ENCODE measurements at regions not wholly inside any gene's neighbourhood (a gene's known extent, or its start where the extent isn't known, plus 50 kb on each side); places are given as distances from the start of the nearest gene placed in this dataset.
A peak's percentile ranks its signal among the peaks of the same experiment; 100 is the strongest.
"Not testable (repeated sequence)": the region's sequence is repeated elsewhere in the genome, so short reads cannot be mapped to it uniquely, and the experiment has no call there.

GRCh38 chr2:17362956-17363355, 155.3 kb downstream of the RAD51AP2 start:
- DNase-seq (ENCODE audit: low spot score), result no peak

- DNase-seq (ENCODE audit: low spot score), result no peak
These were observed 162.5 kb downstream of the RAD51AP2 start for GRCh38 chr2:17355608-17356329.

GRCh38 chr2:17353263-17353662, 165.0 kb downstream of the RAD51AP2 start:
- no peak for DNase-seq (ENCODE audit: low spot score)

DNA sequence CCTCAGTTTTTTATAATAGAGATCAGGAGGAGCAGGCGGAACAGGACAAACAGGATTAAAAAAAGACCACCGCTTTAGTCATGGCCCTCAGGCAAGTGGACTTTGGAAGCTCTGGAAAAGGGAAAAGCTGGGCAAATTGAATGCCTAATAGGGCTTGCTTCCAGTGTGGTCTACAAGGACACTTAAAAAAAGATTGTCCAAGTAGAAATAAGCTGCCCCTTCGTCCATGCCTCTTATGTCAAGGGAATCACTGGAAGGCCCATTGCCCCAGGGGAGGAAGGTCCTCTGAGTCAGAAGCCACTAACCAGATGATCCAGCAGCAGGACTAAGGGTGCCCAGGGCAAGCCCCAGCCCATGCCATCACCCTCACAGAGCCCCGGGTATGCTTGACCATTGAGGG, 175.5 kb downstream of the RAD51AP2 start:
- DNase-seq (ENCODE audit: low spot score), result not testable (repeated sequence)

DNA sequence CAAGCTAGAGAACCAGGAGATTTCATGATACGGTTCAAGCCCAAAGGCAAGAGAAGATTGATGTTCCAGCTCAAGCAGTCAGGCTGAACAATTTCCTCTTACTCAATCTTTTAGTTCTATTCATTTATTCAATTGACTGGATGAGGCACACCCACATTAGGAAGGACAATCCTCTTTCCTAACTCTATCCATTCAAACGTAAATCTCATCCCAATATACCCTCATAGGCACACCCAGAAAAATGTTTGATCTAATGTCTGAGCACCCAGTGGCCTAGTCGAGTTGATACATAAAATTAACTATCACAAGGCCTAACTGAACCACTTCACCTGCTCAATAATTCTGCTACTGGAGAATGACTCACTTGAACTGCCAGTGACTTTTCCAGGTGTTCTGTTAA, 180.7 kb downstream of the RAD51AP2 start:
- no peak for DNase-seq (ENCODE audit: low spot score)

- no peak for DNase-seq (ENCODE audit: low spot score)
These were observed 181.8 kb downstream of the RAD51AP2 start for GRCh38 chr2:17336458-17336857.

DNA sequence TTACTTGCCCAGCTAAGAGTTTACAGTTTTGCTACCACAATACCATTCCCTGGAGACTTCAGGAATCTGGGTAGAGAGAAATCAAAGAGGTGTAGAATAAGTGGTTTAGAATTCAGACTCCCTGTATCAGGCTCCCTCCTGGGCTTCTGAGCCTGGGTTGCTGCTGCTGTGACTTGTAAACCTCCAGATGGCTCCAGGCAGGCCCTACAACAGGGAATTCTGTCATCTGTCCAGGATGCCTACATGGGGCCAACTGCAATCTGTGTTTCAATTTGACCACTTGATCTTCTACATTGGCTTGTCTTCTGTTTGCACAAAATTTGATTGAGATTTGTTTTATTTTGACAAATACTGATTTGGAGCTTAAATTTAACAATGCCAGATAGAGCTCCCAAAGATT, 183.9 kb downstream of the RAD51AP2 start:
- no peak for DNase-seq (ENCODE audit: low spot score)

DNA sequence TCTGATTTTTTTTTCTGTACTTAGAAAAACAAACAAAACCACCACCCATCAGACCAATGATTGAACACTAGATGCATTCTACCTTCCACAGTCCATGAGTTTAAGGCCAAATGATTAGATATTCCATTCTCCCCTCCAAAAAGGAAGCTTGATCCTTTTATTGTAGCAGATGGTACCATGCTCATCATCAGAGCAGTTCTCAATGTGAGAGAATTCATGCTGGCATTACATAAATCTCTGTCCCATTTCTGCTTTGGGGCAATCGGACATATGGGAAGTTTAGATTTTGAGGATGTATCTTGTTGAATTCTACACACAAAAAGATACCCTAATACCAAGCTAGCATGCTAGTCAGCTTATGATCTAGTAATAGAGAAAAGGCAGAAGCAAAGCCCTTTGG, 186.6 kb downstream of the RAD51AP2 start:
- no peak for DNase-seq (ENCODE audit: low spot score)

DNA sequence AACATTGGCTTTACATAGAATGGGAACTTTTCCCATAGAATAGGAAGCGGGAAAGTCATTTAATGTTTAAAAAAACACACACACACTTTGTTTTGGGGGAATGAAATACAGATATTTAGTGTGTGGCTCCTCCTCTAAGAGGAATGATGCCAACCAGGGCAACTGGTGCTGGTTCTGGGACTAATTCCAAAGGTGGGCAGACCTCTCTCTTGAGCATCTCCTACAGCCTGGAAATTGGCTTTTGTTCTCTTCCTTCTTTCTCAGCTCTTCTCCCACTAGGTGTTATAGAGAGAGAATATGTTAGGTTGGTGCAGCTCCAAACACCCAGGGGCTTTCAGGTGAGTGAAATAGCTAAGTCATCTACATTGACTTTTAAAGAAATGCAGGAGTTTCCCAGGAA, 190.1 kb downstream of the RAD51AP2 start:
- no peak for DNase-seq (ENCODE audit: low spot score)

- DNase-seq (ENCODE audit: low spot score), result no peak
These were observed 190.6 kb downstream of the RAD51AP2 start for GRCh38 chr2:17327649-17328048.

GRCh38 chr2:17326717-17327116, 191.5 kb downstream of the RAD51AP2 start:
- DNase-seq (ENCODE audit: low spot score), result no peak

DNA sequence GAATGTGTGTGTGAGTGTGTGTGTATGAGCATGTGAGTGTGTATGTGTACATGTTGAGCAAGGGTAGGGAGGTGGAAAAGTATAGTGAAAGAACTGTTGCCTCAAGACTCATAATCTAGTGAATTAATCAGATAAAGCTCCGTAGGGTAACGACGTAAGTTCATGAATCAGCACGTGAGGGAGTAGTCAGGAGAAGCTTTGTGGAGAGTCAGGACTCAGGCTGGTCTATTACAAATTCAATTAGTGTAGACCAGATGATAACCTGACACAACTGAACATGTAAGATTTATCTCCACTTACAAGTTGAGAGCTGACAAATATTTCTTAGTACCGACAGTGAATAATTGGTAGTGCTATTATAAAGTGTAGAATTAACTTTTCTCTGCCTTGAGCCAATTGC, 194.5 kb downstream of the RAD51AP2 start:
- DNase-seq (ENCODE audit: low spot score), result no peak

DNA sequence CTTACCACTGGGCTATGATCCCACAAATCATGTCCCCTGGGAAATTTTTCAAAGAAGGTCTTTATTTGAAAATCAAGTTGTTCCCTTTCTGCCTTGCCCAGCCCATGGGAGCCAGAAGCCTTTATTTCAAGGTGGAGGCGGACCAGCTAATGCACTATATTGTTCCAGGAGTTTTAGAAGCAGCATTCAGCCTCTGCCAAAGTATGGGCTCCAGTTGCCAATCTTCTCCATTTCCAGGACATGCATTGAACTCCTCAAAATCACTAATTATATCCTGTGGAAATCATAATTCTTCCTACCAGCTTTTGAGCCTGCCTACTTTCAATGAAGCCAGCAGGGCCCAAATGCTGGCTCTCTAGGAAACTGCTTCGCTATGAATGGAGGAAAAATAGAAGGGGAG, 195.8 kb downstream of the RAD51AP2 start:
- no peak for DNase-seq (ENCODE audit: low spot score)

GRCh38 chr2:17319090-17319489, 199.2 kb downstream of the RAD51AP2 start:
- no peak for DNase-seq (ENCODE audit: low spot score)

DNA sequence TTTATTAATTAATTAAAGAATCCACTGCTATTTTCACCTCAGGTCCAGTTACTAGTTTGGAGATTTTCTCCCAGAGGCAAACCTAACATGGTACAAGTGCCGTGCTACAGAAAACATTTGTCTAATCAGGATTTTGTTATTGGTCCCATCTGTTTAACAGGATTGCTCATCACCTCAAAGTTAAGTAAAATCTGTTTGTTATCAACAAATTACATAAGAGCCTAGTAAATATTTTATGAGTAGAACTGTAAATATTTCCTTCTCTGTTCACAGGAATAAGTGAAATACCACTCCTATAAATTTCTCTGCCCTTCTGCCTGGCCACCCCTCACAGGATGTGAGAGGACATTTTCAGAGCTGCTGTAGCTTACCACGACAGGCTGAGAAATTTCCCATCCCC, 200.2 kb downstream of the RAD51AP2 start:
- DNase-seq (ENCODE audit: low spot score), result no peak

DNA sequence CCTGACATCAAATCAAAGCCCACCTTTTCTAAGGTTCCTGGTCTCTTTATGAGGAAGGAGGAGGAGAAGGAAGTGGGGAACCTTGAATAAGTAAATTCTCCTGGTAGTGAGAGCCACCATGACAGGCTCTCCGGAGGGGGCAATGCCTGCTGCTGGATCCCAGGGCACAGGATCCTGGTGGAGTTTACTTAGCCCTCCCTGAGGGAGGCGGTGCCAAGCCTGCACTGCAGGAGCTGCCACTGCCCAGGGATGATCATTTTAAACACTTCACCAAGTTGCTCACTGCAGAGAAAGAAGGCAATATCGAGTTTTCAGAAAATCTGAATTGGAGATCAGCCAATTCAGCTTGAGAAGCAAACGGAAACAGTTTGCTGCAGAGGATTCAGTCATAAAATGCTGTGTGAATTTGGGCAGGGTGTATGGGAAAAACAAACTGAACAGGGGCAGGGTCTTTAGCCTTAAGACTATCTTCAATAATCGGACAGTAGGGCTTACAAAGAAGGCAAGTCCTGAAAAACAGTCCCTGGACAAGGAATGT, 200.7 kb downstream of the RAD51AP2 start:
- DNase-seq (ENCODE audit: low spot score), result no peak

DNA sequence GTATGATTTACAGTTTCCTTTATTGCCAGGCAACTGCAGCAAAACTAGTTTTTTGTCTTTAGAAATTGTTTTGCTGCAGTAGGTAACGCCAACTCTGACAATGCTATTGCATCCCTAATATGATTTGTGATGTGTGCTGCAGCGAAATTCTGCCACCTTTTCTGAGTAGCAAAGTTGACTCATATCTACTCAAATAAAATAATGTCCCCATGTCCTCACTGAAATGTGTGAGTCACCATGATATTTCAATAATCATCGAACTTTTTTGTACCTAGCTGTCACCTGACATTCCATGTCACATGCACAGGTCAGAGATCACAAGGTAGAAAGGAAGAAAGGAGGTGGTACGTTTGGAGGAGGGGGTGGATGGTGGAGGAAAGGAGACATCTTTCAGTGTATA, 205.0 kb downstream of the RAD51AP2 start:
- no peak for DNase-seq (ENCODE audit: low spot score)

DNA sequence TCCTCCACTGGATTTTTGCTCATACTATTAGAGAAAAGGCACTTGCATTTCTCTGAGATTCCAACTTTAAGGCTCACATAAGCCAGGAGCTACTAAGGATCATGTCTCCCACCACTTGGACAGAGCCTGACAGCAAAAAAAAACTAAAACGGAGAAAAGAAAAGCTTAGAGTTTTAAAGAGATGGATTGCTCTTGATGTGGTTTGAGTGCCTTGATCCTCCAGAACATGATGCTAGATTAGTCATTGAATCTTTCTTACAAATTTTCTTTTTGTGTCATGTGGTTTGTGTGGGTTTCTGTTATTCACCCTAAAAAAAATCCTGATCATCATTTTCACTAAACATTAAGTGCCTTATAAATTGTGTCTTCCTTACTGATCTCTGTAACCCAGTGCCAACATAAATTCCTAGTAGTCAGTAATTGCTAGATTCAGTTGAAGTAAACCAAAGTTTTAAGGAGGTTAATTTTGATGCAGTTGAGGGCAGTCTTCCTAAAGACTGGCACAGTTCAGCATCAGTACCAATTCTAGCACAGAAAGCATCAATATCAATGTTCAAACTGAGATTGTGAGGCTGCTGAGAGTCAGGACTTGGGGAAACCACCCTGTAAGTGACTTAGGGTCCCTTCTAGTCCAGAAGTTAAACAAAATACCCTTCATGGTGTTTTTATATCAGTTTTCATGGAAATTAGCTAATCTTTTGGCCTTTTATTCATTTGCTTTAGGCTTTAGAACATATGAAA, 206.3 kb downstream of the RAD51AP2 start:
- DNase-seq (ENCODE audit: low spot score), result no peak

GRCh38 chr2:17311106-17311619, 207.1 kb downstream of the RAD51AP2 start:
- no peak for DNase-seq (ENCODE audit: low spot score)

- peak; percentile 45 for DNase-seq (ENCODE audit: low spot score)
These were observed 208.4 kb downstream of the RAD51AP2 start for GRCh38 chr2:17309741-17310339.

DNA sequence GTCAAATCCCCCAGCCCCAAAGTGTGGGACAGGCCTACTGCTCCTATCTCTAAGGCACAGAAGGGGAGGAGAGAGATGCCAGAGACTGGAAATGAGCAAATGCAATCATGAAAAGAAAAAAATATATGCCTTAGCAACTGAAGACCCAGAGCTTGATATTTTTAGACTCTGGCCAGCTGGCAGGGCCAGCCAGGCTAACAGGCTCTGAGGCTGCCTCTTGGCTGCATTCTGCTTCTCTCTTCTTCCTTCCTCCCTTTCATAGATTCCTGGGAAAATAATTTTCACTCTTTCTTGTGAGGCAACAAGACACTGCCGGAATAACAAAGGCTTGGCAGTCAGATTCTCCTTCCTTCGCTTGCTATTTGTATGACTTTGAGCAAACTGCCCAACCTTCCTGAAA, 209.1 kb downstream of the RAD51AP2 start:
- DNase-seq (ENCODE audit: low spot score), result no peak

DNA sequence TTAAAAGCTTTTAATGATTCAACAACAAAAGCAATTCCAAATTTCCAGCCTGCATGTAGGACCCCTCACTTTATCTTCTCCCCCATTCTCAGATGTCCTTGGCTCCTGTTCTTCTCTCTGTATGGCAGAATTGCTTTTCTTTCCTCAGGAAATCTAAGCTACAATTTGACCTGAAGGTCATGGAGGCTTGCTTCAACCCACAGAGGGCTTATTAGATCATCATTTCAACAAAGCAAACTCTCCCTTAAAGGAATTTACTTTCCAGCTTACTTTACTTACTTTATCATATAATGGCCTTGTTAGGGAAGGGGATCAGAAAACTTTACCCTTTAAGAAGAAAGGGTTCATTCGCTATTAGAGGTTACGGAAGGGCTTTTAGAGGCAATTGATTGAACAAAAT, 211.5 kb downstream of the RAD51AP2 start:
- no peak for DNase-seq (ENCODE audit: low spot score)

DNA sequence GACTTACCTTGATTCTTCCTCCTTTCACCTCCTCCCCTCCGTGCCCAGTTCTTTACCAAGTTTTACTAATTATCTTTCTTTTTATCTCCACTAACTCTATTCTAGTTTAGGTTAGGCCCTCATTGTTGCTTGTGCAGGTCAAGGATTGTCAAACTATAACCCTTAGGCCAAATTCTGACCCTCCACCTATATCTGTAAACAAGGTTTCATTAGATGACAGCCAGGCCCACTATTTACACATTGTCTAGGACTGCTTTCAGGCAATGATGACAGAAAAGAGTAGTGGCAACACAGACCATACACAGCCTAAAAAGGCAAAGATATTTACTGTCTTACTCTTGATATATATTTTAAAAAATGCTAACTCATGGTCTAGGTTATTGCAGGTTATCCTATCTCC, 212.0 kb downstream of the RAD51AP2 start:
- DNase-seq (ENCODE audit: low spot score), result no peak
